Upper lobe of right lung (tissue), 1 donor: ENCODE measurements at regions not wholly inside any gene's neighbourhood (a gene's known extent, or its start where the extent isn't known, plus 50 kb on each side); places are given as distances from the start of the nearest gene placed in this dataset.

ENCODE experiments used
- ATAC-seq: fragments of 200-7000 bp; cut with Tn5 transposase; one replicate; pipeline ENCODE4 v1.9.1; 2020; ENCODE audit warnings: mild to moderate bottlenecking, moderate library complexity
- DNase-seq: peaks from one replicate; pipeline ENCODE4 v3.0.0-alpha.2; 2020
- H3K27ac ChIP-seq: fragments of 200-600 bp; one replicate; pipeline ENCODE4 v1.8.0; 2022
- H3K27me3 ChIP-seq: fragments of 200-600 bp; one replicate; pipeline ENCODE4 v1.8.0; 2022; ENCODE audit warnings: mild to moderate bottlenecking
- H3K36me3 ChIP-seq: fragments of 200-600 bp; one replicate; pipeline ENCODE4 v1.8.0; 2022
- H3K4me1 ChIP-seq: fragments of 200-600 bp; one replicate; pipeline ENCODE4 v1.8.0; 2022
- H3K4me3 ChIP-seq: fragments of 200-600 bp; one replicate; pipeline ENCODE4 v1.8.0; 2022; ENCODE audit warnings: mild to moderate bottlenecking
- H3K9me3 ChIP-seq: fragments of 200-600 bp; one replicate; pipeline ENCODE4 v1.8.0; 2022
- CTCF ChIP-seq: fragments of 200-600 bp; IDR thresholded peaks from one replicate; pipeline ENCODE4 v1.8.0; 2022; ENCODE audit warnings: antibody characterized with exemption
- intact Hi-C: fragments of 100-400 bp; cut with DNase I; formaldehyde crosslinking; loops from one replicate; pipeline ENCODE4 v1.11.0; 2022
- donor health status: DM: no; HTN: yes; CAD: no; lungs with severe emphysema.

- intact Hi-C loops, result no loop called here
- H3K27me3 ChIP-seq, result no peaks in the 10 kb centered on the region
- DNase-seq (no peak), ATAC-seq (no peak)
- H3K9me3 ChIP-seq, result no peaks in the 10 kb centered on the region
- no peaks in the 10 kb centered on the region for H3K36me3 ChIP-seq
- no peak overlapping the region for H3K4me3 ChIP-seq
- H3K4me1 ChIP-seq, result no peaks in the 10 kb centered on the region
- no peak overlapping the region for H3K27ac ChIP-seq
- TF ChIP-seq CTCF, result no peak
Observed at GRCh38 chr17:11097121-11097520, 143.9 kb upstream of the SHISA6 start.

- H3K27me3 ChIP-seq, result no peaks in the 10 kb centered on the region
- no peaks in the 10 kb centered on the region for H3K36me3 ChIP-seq
- H3K4me1 ChIP-seq, result no peaks in the 10 kb centered on the region
- intact Hi-C loops, result no loop called here
- DNase-seq (no peak), ATAC-seq (no peak)
- H3K9me3 ChIP-seq, result no peaks in the 10 kb centered on the region
- no peak overlapping the region for H3K4me3 ChIP-seq
- no peak overlapping the region for H3K27ac ChIP-seq
- TF ChIP-seq CTCF, result no peak
Observed at GRCh38 chr17:11094331-11094730, 146.7 kb upstream of the SHISA6 start.

GRCh38 chr17:11086646-11087340 is 154.2 kb upstream of the SHISA6 start:
- Histone ChIP-seq H3K27ac (no peak overlapping the region), H3K36me3 (no peaks in the 10 kb centered on the region), H3K4me3 (no peak overlapping the region), H3K4me1 (no peaks in the 10 kb centered on the region), H3K9me3 (no peaks in the 10 kb centered on the region), H3K27me3 (no peaks in the 10 kb centered on the region)
- no peak for DNase-seq
- TF ChIP-seq CTCF, result no peak
- ATAC-seq, result no peak
- intact Hi-C loops, result no loop called here

GRCh38 chr17:11082559-11082958 is 158.5 kb upstream of the SHISA6 start:
- Histone ChIP-seq H3K4me3 (no peak overlapping the region), H3K9me3 (no peaks in the 10 kb centered on the region), H3K27ac (no peak overlapping the region), H3K36me3 (no peaks in the 10 kb centered on the region), H3K4me1 (no peaks in the 10 kb centered on the region), H3K27me3 (no peaks in the 10 kb centered on the region)
- no peak for TF ChIP-seq CTCF
- no peak for ATAC-seq
- DNase-seq, result no peak
- intact Hi-C loops, result no loop called here

GRCh38 chr17:11081342-11081741 is 159.7 kb upstream of the SHISA6 start:
- no peak for ATAC-seq
- Histone ChIP-seq H3K36me3 (no peaks in the 10 kb centered on the region), H3K4me1 (no peaks in the 10 kb centered on the region), H3K9me3 (no peaks in the 10 kb centered on the region), H3K4me3 (no peak overlapping the region), H3K27me3 (no peaks in the 10 kb centered on the region), H3K27ac (no peak overlapping the region)
- no peak for DNase-seq
- intact Hi-C loops, result no loop called here
- no peak for TF ChIP-seq CTCF

GRCh38 chr17:11077673-11078072 is 163.3 kb upstream of the SHISA6 start:
- no peak for TF ChIP-seq CTCF
- no peak for DNase-seq
- Histone ChIP-seq H3K27me3 (no peaks in the 10 kb centered on the region), H3K4me3 (no peak overlapping the region), H3K4me1 (no peaks in the 10 kb centered on the region), H3K9me3 (no peaks in the 10 kb centered on the region), H3K36me3 (no peaks in the 10 kb centered on the region), H3K27ac (no peak overlapping the region)
- no peak for ATAC-seq
- intact Hi-C loops, result no loop called here
